Muscle of back (tissue), 3 donors: ENCODE measurements at regions not wholly inside any gene's neighbourhood (a gene's known extent, or its start where the extent isn't known, plus 50 kb on each side); places are given as distances from the start of the nearest gene placed in this dataset.
"Not testable (repeated sequence)": the region's sequence is repeated elsewhere in the genome, so short reads cannot be mapped to it uniquely, and the experiment has no call there.

Source experiments
- DNase-seq, 3 donors: peaks; one replicate each; pipeline versions ENCODE4 v3.0.0 to v3.0.0-alpha.2; 2013

DNA sequence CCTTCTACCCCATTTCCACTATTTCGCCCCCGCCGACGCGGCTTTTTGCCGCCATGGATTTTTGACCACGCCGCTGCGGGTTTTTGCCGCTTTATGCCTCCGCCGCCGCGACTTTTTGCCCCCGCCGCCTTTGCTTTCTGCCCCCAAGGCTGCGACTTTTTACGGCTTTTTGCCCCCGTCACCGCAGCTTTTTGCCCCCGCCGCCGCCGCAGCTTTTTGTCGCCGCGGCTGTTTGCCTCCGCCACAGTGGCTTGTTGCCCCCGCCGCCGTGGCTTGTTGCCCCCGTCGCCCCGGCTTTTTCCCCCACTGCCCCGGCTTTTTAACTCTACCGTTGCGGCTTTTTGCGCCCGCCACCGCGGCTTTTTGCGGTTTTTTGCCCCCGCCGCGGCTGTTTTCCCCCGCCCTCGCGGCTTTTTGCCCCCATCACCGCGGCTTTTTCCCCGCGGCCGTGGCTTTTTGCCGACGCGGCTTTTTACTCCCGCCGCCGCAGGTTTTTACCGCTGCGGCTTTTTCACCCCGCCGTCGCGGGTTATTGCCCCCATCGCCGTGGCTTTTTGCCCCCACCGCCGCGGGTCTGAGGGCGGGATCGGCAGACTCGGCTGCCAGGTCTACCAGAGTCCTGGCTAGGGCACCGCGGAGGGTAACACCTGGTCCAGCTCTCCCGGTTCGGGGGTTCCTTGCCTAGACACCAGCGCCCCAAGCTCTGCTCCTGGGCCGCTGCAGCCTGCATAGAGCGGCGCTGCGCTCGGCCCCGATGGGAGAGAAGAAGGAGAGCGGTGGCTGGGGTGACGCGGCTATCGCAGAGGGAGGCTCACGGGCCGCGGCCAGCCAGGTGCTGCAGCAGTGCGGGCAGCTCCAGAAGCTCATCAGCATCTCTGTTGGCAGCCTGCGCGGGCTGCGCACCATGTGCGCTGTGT lies 562.7 kb upstream of the WSB1 start:
- no peak for DNase-seq

DNA sequence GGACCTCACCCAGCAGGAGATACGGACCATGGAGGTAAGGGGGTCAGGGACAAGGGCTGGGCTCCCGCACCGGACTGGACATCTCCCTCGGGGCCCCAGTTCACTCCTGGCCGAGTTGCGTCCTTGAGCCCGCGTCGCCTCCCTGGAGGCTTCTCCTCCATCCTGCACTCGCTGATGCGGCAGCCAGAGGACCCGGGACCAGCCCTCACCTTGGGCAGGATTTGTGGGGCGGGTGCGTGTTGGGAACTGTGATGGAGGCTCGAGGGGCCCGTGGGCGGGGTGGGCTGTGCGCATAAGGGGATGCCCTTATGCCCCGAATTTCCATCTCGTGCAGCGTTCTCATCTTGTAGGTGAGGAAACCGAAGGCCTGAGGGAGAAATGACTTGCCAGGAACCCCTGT lies 562.0 kb upstream of the WSB1 start:
- not testable (repeated sequence) for DNase-seq

DNA sequence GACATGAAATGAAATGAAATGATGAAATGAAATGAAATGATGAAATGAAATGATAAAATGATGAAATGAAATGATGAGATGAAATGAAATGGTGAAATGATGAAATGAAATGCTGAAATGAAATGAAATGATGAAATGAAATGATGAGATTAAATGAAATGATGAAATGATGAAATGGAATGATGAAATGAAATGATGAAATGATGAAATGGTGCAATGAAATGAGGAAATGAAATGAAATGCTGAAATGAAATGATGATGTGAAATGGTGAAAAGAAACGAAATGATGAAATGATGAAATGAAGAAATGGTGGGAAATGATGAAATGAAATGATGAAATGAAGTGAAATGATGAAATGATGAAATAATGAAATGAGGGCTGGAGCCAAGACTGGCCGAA lies 559.1 kb upstream of the WSB1 start:
- not testable (repeated sequence) for DNase-seq

DNA sequence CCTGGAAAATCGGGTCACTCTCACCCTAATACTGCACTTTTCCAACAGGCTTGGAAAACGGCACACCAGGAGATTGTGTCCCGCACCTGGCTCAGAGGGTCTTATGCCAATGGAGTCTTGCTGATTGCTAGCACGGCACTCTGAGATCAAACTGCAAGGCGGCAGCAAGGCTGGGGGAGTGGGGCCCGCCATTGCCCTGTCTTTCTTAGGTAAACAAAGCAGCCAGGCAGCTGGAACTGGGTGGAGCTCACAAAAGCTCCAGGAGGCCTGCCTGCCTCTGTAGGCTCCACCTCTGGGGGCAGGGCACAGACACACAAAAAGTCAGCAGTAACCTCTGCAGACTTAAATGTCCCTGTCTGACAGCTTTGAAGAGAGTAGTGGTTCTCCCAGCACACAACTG lies 557.9 kb upstream of the WSB1 start:
- not testable (repeated sequence) for DNase-seq

DNA sequence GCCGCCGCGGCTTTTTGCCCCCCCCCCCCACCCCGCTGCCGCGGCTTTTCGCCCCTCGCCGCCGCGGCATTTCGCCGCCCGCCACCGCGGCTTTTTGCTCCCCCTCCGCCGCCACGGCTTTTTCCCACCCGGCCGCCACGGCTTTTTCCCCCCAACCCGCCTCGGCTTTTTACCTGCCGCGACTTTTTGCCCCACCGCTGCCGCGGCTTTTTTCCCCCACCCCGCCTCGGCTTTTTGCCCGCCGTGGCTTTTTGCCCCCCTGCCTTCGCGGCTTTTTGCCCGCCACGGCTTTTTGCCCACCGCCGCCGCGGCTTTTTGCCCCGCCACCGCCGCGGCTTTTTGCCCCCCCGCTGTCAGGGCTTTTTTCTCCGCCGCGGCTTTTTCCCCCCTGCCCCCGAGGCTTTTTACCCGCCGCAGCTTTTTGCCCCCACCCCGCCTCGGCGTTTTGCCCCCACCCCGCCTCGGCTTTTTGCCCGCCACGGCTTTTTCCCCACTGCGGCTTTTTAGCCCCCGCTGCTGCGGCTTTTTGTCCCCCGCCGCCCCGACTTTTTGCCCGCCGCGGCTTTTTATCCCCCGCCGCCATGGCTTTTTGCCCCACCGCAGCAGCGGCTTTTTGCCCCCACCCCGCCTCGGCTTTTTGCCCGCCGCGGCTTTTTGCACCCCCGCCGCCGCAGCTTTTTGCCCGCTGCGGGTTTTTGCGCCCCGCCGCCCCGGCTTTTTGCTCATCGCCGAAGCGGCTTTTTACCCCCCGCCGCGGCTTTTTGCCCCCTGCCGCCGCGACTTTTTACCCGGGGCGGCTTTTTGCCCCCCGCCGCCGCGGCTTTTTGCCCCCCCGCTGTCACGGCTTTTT lies 527.8 kb upstream of the WSB1 start:
- DNase-seq, result no peak

DNA sequence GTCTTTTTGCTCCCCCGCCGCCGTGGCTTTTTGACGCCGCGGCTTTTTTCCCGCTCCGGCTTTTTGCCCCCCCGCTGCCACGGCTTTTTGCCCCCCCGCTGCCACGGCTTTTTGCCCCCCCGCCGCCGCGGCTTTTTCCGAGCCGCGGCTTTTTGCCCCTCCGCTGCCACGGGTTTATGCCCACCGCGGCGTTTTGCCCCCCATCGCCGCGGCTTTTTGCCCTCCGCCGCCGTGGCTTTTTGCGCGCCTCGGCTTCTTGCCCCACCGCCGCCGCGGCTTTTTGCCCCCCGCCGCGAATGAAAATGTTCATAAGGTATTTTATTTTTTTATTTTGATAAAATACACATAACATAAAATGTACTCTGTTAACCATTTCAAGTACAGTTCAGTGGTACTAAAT lies 527.2 kb upstream of the WSB1 start:
- no peak for DNase-seq

DNA sequence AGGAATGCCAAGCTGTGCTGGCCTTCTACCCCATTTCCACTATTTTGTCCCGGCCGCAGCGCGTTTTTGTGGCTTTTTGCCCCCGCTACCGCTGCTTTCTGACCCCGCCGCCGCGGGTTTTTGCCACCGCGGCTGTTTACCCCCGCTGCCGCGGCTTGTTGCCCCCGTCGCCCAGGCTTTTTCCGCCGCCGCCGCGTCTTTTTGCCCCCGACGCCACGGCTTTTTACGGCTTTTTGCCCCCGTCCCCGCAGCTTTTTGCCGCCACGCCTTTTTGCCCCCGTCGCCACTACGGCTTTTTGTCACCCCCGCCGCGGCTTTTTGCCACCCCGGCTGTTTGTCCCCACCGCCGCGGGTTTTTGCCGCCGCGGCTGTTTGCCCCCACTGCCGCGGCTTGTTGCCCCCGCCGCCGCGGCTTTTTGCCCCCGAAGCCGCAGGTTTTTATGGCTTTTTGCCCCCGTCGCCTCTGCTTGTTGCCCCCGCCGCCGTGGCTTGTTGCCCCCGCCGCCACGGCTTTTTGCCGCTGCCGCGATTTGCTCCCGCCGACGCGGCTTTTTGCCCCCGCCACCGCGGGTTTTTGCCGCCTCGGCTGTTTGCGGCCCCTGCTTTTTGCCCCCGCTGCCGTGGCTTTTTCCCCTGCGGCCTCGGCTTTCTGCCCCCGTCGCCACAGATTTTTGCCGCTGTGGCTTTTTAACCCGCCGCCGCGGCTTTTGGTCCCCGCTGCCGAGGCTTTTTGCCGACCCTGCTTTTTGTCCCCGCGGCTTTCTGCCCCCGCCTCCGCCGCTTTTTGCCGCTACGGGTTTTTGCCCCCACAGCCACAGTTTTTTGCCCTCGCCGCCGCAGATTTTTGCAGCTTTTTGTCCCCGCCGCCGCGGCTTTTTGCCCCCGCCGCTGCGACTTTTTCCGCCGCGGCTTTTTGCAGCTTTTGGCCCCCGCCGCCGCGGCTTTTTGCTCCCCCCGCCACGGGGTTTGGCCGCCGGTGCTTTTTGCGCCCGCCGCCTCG lies 520.4 kb upstream of the WSB1 start:
- DNase-seq, result no peak

DNA sequence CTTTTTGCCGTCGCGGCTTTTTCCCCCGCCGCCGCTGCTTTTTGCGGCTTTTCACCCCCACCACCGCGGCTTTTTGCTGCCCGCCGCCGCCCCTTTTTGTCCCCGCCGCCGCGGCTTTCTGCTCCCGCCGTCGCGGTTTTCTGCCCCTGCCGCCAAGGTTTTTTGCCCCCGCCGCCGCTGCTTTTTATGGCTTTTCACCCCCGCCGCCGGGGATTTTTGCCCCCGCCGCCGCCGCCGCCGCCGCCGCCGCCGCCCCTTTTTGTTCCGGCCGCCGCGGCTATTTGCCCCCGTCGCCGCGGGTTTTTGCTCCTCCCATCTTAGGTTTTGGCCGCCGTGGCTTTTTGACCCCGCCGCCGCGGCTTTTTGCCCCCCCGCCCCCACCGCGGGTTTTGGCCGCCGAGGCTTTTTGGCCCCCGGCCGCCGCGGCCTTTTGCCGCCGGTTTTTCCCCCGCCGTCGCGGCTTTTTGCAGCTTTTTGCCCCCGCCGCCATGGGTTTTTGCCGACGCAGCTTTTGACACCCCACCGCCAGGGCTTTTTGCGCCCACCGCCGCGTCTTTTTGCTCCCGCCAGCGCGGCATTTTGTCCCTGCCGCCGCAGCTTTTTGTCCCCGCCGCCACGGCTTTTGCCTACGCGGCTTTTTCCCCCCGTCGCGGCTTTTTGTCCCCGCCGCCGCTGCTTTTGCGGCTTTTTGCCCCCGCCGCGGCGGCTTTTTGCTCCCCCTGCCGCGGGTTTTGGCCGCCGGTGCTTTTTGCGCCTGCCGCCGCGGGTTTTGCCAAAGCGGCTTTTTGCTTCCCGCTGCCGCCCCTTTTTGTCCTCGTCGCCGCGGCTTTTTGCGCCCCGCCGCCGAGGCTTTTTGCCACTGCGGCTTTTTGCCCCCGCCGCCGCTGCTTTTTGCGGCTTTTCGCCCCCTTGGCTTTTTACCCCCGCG lies 519.4 kb upstream of the WSB1 start:
- DNase-seq, result no peak

DNA sequence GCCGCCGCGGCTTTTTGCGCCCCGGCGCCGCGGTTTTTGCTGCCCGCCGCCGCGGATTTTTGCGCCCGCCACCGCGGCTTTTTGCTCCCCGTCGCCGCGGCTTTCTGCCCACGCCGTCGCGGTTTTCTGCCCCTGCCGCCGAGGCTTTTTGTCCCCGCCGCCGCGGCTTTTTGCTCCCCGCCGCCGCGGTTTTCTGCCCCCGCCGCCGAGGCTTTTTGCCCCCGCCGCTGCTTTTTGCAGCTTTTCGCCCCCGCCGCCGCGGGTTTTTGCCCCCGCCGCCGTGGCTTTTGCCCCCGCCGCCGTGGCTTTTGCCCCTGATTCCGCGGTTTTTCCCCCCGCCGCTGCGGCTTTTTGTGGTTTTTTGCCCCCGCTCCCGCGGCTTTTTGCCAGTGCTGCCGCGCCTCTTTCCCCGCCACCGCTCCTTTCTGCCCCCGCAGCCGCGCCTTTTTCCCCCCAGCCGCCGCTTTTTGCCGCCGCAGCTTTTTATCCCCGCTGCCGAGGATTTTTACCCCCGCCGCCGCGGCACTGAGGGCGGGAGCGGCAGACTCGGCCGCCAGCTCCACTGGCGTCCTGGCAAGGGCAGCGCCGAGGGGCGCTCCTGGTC lies 518.6 kb upstream of the WSB1 start:
- DNase-seq, result no peak

DNA sequence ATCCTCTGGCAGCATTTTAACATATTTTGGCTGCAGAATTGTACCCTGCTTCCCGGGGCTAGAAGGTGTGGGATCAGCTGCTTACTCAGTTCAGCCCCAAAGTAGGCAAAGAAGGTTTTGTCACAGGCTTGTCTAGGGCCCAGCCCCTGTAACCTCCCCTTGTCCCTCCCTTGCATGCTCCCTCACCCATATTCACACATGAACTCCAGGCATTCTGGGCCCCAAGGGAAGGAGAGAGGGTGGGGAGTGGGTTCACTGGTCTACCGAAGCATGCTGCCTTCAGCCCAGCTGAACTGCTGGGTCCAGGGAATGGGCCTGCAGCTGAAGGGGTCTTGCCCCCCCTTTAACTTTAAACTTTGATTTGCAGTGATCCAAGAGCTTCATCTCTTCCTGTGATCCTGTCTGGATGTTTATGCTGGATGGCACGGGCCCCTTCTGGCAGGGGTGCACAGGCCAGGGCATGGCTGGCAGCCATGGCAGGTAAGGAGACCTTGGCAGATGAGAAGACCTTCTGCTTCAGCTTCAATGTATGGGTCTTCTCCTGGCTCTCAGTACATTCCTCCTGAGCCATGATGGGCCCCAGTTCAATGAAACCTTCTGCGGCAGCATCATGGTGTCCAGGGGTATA lies 513.6 kb upstream of the WSB1 start:
- not testable (repeated sequence) for DNase-seq

DNA sequence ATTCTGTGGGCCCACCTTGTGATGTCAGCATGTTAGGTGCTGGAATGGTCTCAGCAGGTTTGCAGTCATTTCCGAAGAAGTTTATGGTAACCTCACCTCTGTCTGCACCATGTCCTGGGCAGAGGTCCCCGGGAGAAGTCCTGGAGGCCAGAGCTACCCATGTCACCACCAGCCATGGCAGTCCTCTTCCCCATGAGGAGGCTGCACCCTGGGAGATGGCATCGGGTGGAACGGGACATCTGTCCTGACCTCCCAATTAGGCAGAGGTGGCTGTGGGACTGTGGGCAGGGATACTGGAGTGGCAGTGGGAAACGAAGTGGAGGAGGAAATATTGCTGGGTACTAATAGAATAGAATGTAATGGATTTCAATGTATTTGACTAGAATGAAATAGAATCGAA lies 511.8 kb upstream of the WSB1 start:
- DNase-seq, result no peak

DNA sequence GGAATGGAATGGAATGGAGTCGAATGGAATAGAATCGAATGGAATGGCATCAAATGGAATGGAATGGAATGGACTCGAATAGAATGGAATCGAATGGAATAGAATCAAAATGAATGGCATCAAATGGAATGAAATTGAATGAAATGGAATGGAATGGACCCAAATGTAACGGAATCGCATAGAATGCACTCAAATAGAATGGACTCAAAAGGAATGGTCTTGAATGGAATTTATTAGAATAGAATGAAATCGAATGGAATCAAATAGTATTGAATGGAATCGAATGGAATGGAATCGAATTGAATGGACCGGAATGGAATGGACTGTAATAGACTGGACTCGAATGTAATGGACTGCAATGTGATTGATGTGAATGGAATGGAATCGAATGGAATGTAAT lies 501.4 kb upstream of the WSB1 start:
- peak; percentile 3 to 15 (median 6) for DNase-seq

DNA sequence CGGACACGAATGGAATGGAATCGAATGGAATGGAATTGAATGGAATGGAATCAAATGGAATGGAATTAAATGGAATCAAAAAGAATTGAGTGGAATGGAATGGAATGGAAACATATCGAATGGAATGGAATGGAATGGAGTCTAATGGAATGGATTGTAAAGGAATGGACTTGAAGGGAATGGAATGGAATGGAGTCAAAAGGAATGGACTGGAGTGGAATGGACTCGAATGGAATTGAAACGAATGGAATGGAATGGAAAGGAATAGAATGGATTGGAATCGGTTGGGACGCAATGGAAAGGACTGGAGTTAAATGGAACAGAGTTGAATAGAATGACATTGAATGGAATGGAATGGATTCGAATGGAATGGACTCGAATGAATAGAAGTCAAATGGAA lies 486.9 kb upstream of the WSB1 start:
- no peak for DNase-seq

DNA sequence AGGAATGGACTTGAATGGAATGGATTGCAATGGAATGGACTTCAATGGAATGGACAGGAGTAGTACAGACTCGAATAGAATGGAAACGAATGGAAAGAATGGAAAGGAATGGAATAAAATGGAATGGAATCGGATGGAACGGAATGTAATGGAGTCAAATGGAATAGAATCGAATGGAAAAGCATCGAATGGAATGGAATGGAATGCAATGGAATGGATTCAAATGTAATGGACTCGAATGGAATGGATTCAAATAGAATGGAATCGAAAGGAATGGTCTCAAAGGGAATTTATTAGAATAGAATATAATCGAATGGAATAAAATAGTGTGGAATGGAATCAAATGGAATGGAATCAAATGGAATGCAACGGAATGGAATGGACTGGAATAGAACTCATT lies 484.9 kb upstream of the WSB1 start:
- DNase-seq, result peak; percentile 3 to 14 (median 11)

DNA sequence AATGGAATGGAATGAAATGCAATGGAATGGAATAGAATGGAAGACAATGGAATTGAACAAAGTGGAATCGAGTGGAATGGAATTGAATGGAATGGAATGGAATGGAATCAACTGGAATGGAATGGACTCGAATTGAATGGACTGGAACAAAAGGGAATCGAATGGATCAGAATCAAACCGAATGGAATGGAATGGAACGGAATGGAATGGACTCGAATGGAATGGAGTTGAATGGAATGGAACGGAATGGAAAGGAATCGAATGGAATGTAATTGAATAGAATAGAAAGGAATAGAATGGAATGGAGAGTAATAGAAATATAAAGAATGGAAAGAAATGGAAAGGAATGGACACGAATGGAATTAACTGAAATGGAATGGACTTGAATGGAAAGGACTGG lies 475.2 kb upstream of the WSB1 start:
- DNase-seq, result peak; percentile 2 to 7 (median 3)
